AG04449 (cell line): ENCODE measurements at regions not wholly inside any gene's neighbourhood (a gene's known extent, or its start where the extent isn't known, plus 50 kb on each side); places are given as distances from the start of the nearest gene placed in this dataset.

ENCODE experiments used
- CTCF ChIA-PET: fragments of 350-600 bp; formaldehyde crosslinking; extraction: SDS; loops from one replicate; lab custom pipeline; 2021; ENCODE audit warnings: antibody characterized with exemption; lab: Yijun Ruan, JAX
- POLR2A ChIA-PET: fragments of 400-600, 350-600 bp; formaldehyde crosslinking; extraction: SDS; loops from one replicate; lab custom pipeline; 2020; ENCODE audit warnings: antibody characterized with exemption, inconsistent platforms; lab: Yijun Ruan, JAX
- DNase-seq: peaks from one replicate; pipeline ENCODE4 v3.0.0-alpha.2; 2010; ENCODE audit warnings: low read depth, low spot score
- H3K4me3 ChIP-seq: 2 replicates; pipeline ENCODE4 v1.5.1; 2011; ENCODE audit warnings: low read depth, mild to moderate bottlenecking, control low read depth, low read length
- CTCF ChIP-seq: IDR thresholded peaks from one replicate; pipeline ENCODE4 v1.5.1; 2011; ENCODE audit warnings: mild to moderate bottlenecking, moderate library complexity, low read length, control low read depth, inconsistent platforms; ENCODE audit not compliant: insufficient read depth; ENCODE audit errors: missing control alignments

GRCh38 chr21:34215911-34216717 is 142.7 kb downstream of the MRPS6 start:
- no peak for DNase-seq
- no peak for TF ChIP-seq CTCF
- POLR2A ChIA-PET = no interaction called here
- CTCF ChIA-PET = interaction anchor here (1.7 to 2.8 kb wide), 2 partner anchors 14 to 292 kb away, joined by 6 to 14 read pairs; no protein-coding TSS in a partner anchor
- H3K4me3 ChIP-seq = no peak overlapping the region

GRCh38 chr21:34216718-34217032 is 143.3 kb downstream of the MRPS6 start:
- ChIA-PET CTCF (interaction anchor here (2.8 kb wide), 1 partner anchor 14 kb away, joined by 14 read pairs; no protein-coding TSS in a partner anchor), POLR2A (no interaction called here)
- DNase-seq = no peak
- no peak for TF ChIP-seq CTCF
- H3K4me3 ChIP-seq = no peak overlapping the region

GRCh38 chr21:34217263-34217662 is 143.9 kb downstream of the MRPS6 start:
- POLR2A ChIA-PET = no interaction called here
- H3K4me3 ChIP-seq = no peak overlapping the region
- CTCF ChIA-PET = interaction anchor here (2.8 kb wide), 1 partner anchor 15 kb away, joined by 14 read pairs; no protein-coding TSS in a partner anchor
- no peak for TF ChIP-seq CTCF
- DNase-seq = no peak

GRCh38 chr21:34219334-34220060 is 144.3 kb upstream of the KCNE2 start:
- ChIA-PET POLR2A (no interaction called here), CTCF (interaction anchor here (1.2 to 2.5 kb wide), 2 partner anchors 17 kb away, joined by 5 to 8 read pairs; no protein-coding TSS in a partner anchor)

GRCh38 chr21:34220556-34221195 is 143.1 kb upstream of the KCNE2 start:
- ChIA-PET POLR2A (no interaction called here), CTCF (interaction anchor here (1.2 kb wide), 1 partner anchor 16 kb away, joined by 5 read pairs; no protein-coding TSS in a partner anchor)
- no peak for TF ChIP-seq CTCF

More at GRCh38 chr21:34219334-34220060, 144.3 kb upstream of the KCNE2 start:
- no peak overlapping the region for H3K4me3 ChIP-seq
- DNase-seq = peak; percentile 16
- no peak for TF ChIP-seq CTCF

More at GRCh38 chr21:34220556-34221195, 143.1 kb upstream of the KCNE2 start:
- DNase-seq = no peak
- H3K4me3 ChIP-seq = no peak overlapping the region
